ENCODE measurements at regions not wholly inside any gene's neighbourhood (a gene's known extent, or its start where the extent isn't known, plus 50 kb on each side); places are given as distances from the start of the nearest gene placed in this dataset.

- H3K27ac ChIP-seq (ENCODE audit: low read depth in 1 of 2, low read length in 2 of 2) = no peak overlapping the region
- no peak overlapping the region for H3K9ac ChIP-seq (ENCODE audit: low read depth in 1 of 2, low read length in 2 of 2)
- no peaks in the 10 kb centered on the region for H3K9me3 ChIP-seq (ENCODE audit: control insufficient read depth in 4 of 4, low read length in 3 of 4)
- H3K4me1 ChIP-seq (ENCODE audit: control insufficient read depth in 4 of 4, insufficient read depth in 4 of 4, low read length in 3 of 4) = no peaks in the 10 kb centered on the region
- DNase-seq (ENCODE audit: low spot score) = no peak
- no peaks in the 10 kb centered on the region for H3K36me3 ChIP-seq (ENCODE audit: control insufficient read depth in 4 of 4, insufficient read depth in 3 of 4, low read depth in 1 of 4, low read length in 3 of 4)
- no peak overlapping the region for H3K4me3 ChIP-seq (ENCODE audit: low read depth in 1 of 3, low read length in 3 of 3)
- no peak for TF ChIP-seq FOXA2 (IDR thresholded peaks at IDR 0.05)
- TF ChIP-seq RXRA (IDR thresholded peaks at IDR 0.05) = no peak
- no peak for TF ChIP-seq REST (IDR thresholded peaks at IDR 0.05)
- no peak for TF ChIP-seq FOXA1 (IDR thresholded peaks at IDR 0.05)
- TF ChIP-seq GABPA (IDR thresholded peaks at IDR 0.05 in 1 of 2, conservative IDR thresholded peaks at IDR 0.05 in 1 of 2) = no peak
- TF ChIP-seq HNF4A (conservative IDR thresholded peaks at IDR 0.05) = no peak
- TF ChIP-seq MAX (IDR thresholded peaks at IDR 0.05) = no peak
- no peak for TF ChIP-seq TAF1 (conservative IDR thresholded peaks at IDR 0.05)
- no peak for TF ChIP-seq ATF3 (IDR thresholded peaks at IDR 0.05)
- TF ChIP-seq JUND (IDR thresholded peaks at IDR 0.05) = no peak
- no peak for TF ChIP-seq HNF4G (IDR thresholded peaks at IDR 0.05)
- TF ChIP-seq ZBTB33 (IDR thresholded peaks at IDR 0.05) = no peak
- TF ChIP-seq SP1 (IDR thresholded peaks at IDR 0.05) = no peak
- TF ChIP-seq YY1 (IDR thresholded peaks at IDR 0.05) = no peak
- H3K27me3 ChIP-seq (ENCODE audit: control insufficient read depth in 4 of 4, insufficient read depth in 4 of 4, low read length in 3 of 4) = no peaks in the 10 kb centered on the region
Measured at GRCh38 chr1:106995970-106996369, 60.5 kb upstream of the PRMT6 start.

- no peaks in the 10 kb centered on the region for H3K9me3 ChIP-seq (ENCODE audit: control insufficient read depth in 4 of 4, low read length in 3 of 4)
- H3K9ac ChIP-seq (ENCODE audit: low read depth in 1 of 2, low read length in 2 of 2) = no peak overlapping the region
- WGBS = 62% methylated on average over 3 of the region's 3 CpGs
- no peaks in the 10 kb centered on the region for H3K27me3 ChIP-seq (ENCODE audit: control insufficient read depth in 4 of 4, insufficient read depth in 4 of 4, low read length in 3 of 4)
- no peak for DNase-seq (ENCODE audit: low spot score)
- H3K27ac ChIP-seq (ENCODE audit: low read depth in 1 of 2, low read length in 2 of 2) = no peak overlapping the region
- TF ChIP-seq FOXA2 (IDR thresholded peaks at IDR 0.05) (no peak), ATF3 (IDR thresholded peaks at IDR 0.05) (no peak), FOXA1 (IDR thresholded peaks at IDR 0.05) (no peak), GABPA (IDR thresholded peaks at IDR 0.05 in 1 of 2, conservative IDR thresholded peaks at IDR 0.05 in 1 of 2) (no peak)
- H3K36me3 ChIP-seq (ENCODE audit: control insufficient read depth in 4 of 4, insufficient read depth in 3 of 4, low read depth in 1 of 4, low read length in 3 of 4) = no peaks in the 10 kb centered on the region
- no peaks in the 10 kb centered on the region for H3K4me1 ChIP-seq (ENCODE audit: control insufficient read depth in 4 of 4, insufficient read depth in 4 of 4, low read length in 3 of 4)
- no peak overlapping the region for H3K4me3 ChIP-seq (ENCODE audit: low read depth in 1 of 3, low read length in 3 of 3)
Measured at GRCh38 chr1:106998431-106999002, 58.0 kb upstream of the PRMT6 start.

Data from liver (tissue), 7 donors.